ENCODE measurements at regions not wholly inside any gene's neighbourhood (a gene's known extent, or its start where the extent isn't known, plus 50 kb on each side); places are given as distances from the start of the nearest gene placed in this dataset.
"Not testable (repeated sequence)": the region's sequence is repeated elsewhere in the genome, so short reads cannot be mapped to it uniquely, and the experiment has no call there.

GRCh38 chr13:46498650-46499049 is 54.3 kb upstream of the LRCH1 start:
- no peak for TF ChIP-seq CTCF (IDR thresholded peaks at IDR 0.05)
- no peak for TF ChIP-seq POLR2A (IDR thresholded peaks at IDR 0.05)
- no peak for DNase-seq
- WGBS, 2 donors: 87 to 94% methylated on average over 3 of the region's 3 CpGs
- H3K27me3 ChIP-seq: no peaks in the 10 kb centered on the region
- intact Hi-C loops (cut with DNase I): no loop called here
- H3K4me3 ChIP-seq (replicated peaks in 1 of 3): no peak overlapping the region
- no peak overlapping the region for H3K27ac ChIP-seq
- H3K9me3 ChIP-seq: no peaks in the 10 kb centered on the region
- H3K4me1 ChIP-seq: no peaks in the 10 kb centered on the region
- H3K36me3 ChIP-seq: no peaks in the 10 kb centered on the region

GRCh38 chr13:46496086-46496485 is 56.9 kb upstream of the LRCH1 start:
- no peak overlapping the region for H3K27ac ChIP-seq
- 85 to 86% methylated on average over 4 of the region's 4 CpGs for WGBS, 2 donors
- intact Hi-C loops (cut with DNase I): no loop called here
- H3K9me3 ChIP-seq: no peaks in the 10 kb centered on the region
- no peak for DNase-seq
- no peaks in the 10 kb centered on the region for H3K27me3 ChIP-seq
- H3K36me3 ChIP-seq: no peaks in the 10 kb centered on the region
- no peak overlapping the region for H3K4me3 ChIP-seq (replicated peaks in 1 of 3)
- TF ChIP-seq CTCF (IDR thresholded peaks at IDR 0.05) (no peak), POLR2A (IDR thresholded peaks at IDR 0.05) (no peak)
- no peaks in the 10 kb centered on the region for H3K4me1 ChIP-seq

GRCh38 chr13:46495651-46496050 is 57.3 kb upstream of the LRCH1 start:
- no peaks in the 10 kb centered on the region for H3K27me3 ChIP-seq
- intact Hi-C loops (cut with DNase I): no loop called here
- no peak overlapping the region for H3K27ac ChIP-seq
- H3K4me1 ChIP-seq: no peaks in the 10 kb centered on the region
- H3K36me3 ChIP-seq: no peaks in the 10 kb centered on the region
- no peak overlapping the region for H3K4me3 ChIP-seq (replicated peaks in 1 of 3)
- no peaks in the 10 kb centered on the region for H3K9me3 ChIP-seq
- WGBS, 2 donors: 79 to 84% methylated on average over 4 of the region's 4 CpGs
- DNase-seq: no peak
- no peak for TF ChIP-seq POLR2A (IDR thresholded peaks at IDR 0.05)

GRCh38 chr13:46495066-46495465 is 57.9 kb upstream of the LRCH1 start:
- Histone ChIP-seq H3K4me1 (no peaks in the 10 kb centered on the region), H3K9me3 (no peaks in the 10 kb centered on the region), H3K4me3 (replicated peaks in 1 of 3) (no peak overlapping the region), H3K36me3 (no peaks in the 10 kb centered on the region), H3K27ac (no peak overlapping the region), H3K27me3 (no peaks in the 10 kb centered on the region)
- intact Hi-C loops (cut with DNase I): no loop called here
- DNase-seq: no peak
- TF ChIP-seq CTCF (IDR thresholded peaks at IDR 0.05) (no peak), POLR2A (IDR thresholded peaks at IDR 0.05) (no peak)

- intact Hi-C loops (cut with DNase I): loop anchor here (5.0 kb wide), 1 partner anchor 229 kb away; no protein-coding TSS in a partner anchor
- no peak overlapping the region for H3K4me3 ChIP-seq (replicated peaks in 1 of 3)
- H3K36me3 ChIP-seq: no peaks in the 10 kb centered on the region
- no peaks in the 10 kb centered on the region for H3K4me1 ChIP-seq
- no peaks in the 10 kb centered on the region for H3K27me3 ChIP-seq
- TF ChIP-seq CTCF (IDR thresholded peaks at IDR 0.05) (peak; percentile 12 to 59 (median 44)), POLR2A (IDR thresholded peaks at IDR 0.05) (no peak)
- H3K27ac ChIP-seq: no peak overlapping the region
- 0 to 2% methylated on average over 1 of the region's 1 CpG for WGBS, 2 donors
- no peaks in the 10 kb centered on the region for H3K9me3 ChIP-seq
- DNase-seq: no peak
Observed at GRCh38 chr13:46492946-46493345, 60.0 kb upstream of the LRCH1 start.

GRCh38 chr13:46491641-46492040 is 61.3 kb upstream of the LRCH1 start:
- Histone ChIP-seq H3K9me3 (no peaks in the 10 kb centered on the region), H3K4me3 (replicated peaks in 1 of 3) (no peak overlapping the region), H3K27me3 (no peaks in the 10 kb centered on the region), H3K36me3 (no peaks in the 10 kb centered on the region), H3K4me1 (no peaks in the 10 kb centered on the region), H3K27ac (no peak overlapping the region)
- DNase-seq: no peak
- no peak for TF ChIP-seq CTCF (IDR thresholded peaks at IDR 0.05)
- intact Hi-C loops (cut with DNase I): loop anchor here (5.0 kb wide), 1 partner anchor 231 kb away; no protein-coding TSS in a partner anchor
- WGBS, 2 donors: 74 to 84% methylated on average over 4 of the region's 4 CpGs

GRCh38 chr13:46490713-46491112 is 62.3 kb upstream of the LRCH1 start:
- not testable (repeated sequence) for H3K27ac ChIP-seq; H3K36me3 ChIP-seq; H3K4me3 ChIP-seq (replicated peaks in 1 of 3); DNase-seq; H3K27me3 ChIP-seq; H3K9me3 ChIP-seq; H3K4me1 ChIP-seq
- intact Hi-C loops (cut with DNase I): loop anchor here (5.0 kb wide), 1 partner anchor 232 kb away; no protein-coding TSS in a partner anchor
- WGBS, 2 donors: 90 to 91% methylated on average over 14 of the region's 14 CpGs
